ENCODE measurements at regions not wholly inside any gene's neighbourhood (a gene's known extent, or its start where the extent isn't known, plus 50 kb on each side); places are given as distances from the start of the nearest gene placed in this dataset.

GRCh38 chr5:133744960-133745308 lies 132.6 kb upstream of the FSTL4 start:
- no peak overlapping the region for H3K4me2 ChIP-seq (ENCODE audit: control insufficient read depth, insufficient read depth)
- ATAC-seq (no peak), DNase-seq (ENCODE audit: low read depth, low spot score) (no peak), FAIRE-seq (no peak)
- WGBS (ENCODE audit: insufficient coverage, insufficient replicate concordance, low lambda C conversion rate, missing lambda C conversion rate), result 22% methylated on average over 3 of the region's 3 CpGs
- no peaks in the 10 kb centered on the region for H3K79me2 ChIP-seq (ENCODE audit: control insufficient read depth, insufficient read depth, low read length)
- H3K4me1 ChIP-seq (ENCODE audit: control insufficient read depth, insufficient read depth, low read length), result peaks cover 4% of the 10 kb centered on the region
- no peaks in the 10 kb centered on the region for H3K27me3 ChIP-seq (replicated peaks in 1 of 2; ENCODE audit: control insufficient read depth in 2 of 2, insufficient read depth in 2 of 2, low read length in 1 of 2)
- H3K9me3 ChIP-seq (replicated peaks; ENCODE audit: control insufficient read depth, insufficient read depth, low read length), result no peaks in the 10 kb centered on the region; the same call in 2 of the 3 replicates
- H3K4me3 ChIP-seq, result no peak overlapping the region
- intact Hi-C loops (cut with micrococcal nuclease; ENCODE audit: unreplicated experiment), result no loop called here
- in situ Hi-C loops (cut with MboI), result no loop called here
- BruUV-seq (replicated peaks), result no TSS peak
- ChIA-PET SMC1A (ENCODE audit: uncharacterized antibody, unreplicated experiment) (interaction anchor here (0.8 to 4.0 kb wide), 3 partner anchors 78 to 122 kb away, joined by 3 to 38 read pairs (median 3); no protein-coding TSS in a partner anchor), CTCF (interaction anchor here (1.0 to 5.8 kb wide), 2 partner anchors 10 to 124 kb away, joined by 3 to 42 read pairs; no protein-coding TSS in a partner anchor), POLR2A (no interaction called here), RAD21 (ENCODE audit: unreplicated experiment) (interaction anchor here (1.7 kb wide), 1 partner anchor 9 kb away, joined by 5 read pairs; no protein-coding TSS in a partner anchor)
- H2AFZ ChIP-seq (ENCODE audit: control insufficient read depth, low read depth, low read length), result no peak overlapping the region
- TF ChIP-seq FOXK2 (IDR thresholded peaks at IDR 0.05) (no peak), HDGF (IDR thresholded peaks at IDR 0.05) (no peak), ZBTB40 (IDR thresholded peaks at IDR 0.05; ENCODE audit: borderline replicate concordance) (no peak)
- H4K20me1 ChIP-seq (ENCODE audit: control insufficient read depth, insufficient read depth), result no peaks in the 10 kb centered on the region
- H3K27ac ChIP-seq (ENCODE audit: control insufficient read depth, insufficient read depth), result no peak overlapping the region
- no peak overlapping the region for H3K9ac ChIP-seq (ENCODE audit: control insufficient read depth, insufficient read depth, low read length)
- no peaks in the 10 kb centered on the region for H3K36me3 ChIP-seq (ENCODE audit: control insufficient read depth in 2 of 2, insufficient read depth in 2 of 2, low read length in 1 of 2)
